Lower leg skin (tissue), 4 donors: ENCODE measurements at regions not wholly inside any gene's neighbourhood (a gene's known extent, or its start where the extent isn't known, plus 50 kb on each side); places are given as distances from the start of the nearest gene placed in this dataset.
A peak's percentile ranks its signal among the peaks of the same experiment; 100 is the strongest.

Experiments used
- DNase-seq, 2 donors: peaks; one replicate each; pipeline ENCODE4 v3.0.0-alpha.2; 2019; ENCODE audit warnings: low spot score in 2 of 2
- H3K4me3 ChIP-seq: fragments of 200-600 bp; sonication (generic); 2 replicates; pipeline ENCODE4 v1.5.1; 2017; ENCODE audit warnings: mild to moderate bottlenecking, low read depth; ENCODE audit not compliant: poor library complexity, severe bottlenecking
- POLR2A ChIP-seq, 2 donors: fragments of 450-650 bp; IDR thresholded peaks; one replicate each; pipeline ENCODE4 v1.6.1; 2016 to 2017; ENCODE audit warnings: antibody characterized with exemption in 2 of 2, mild to moderate bottlenecking in 1 of 2, moderate library complexity in 1 of 2
- WGBS, 2 donors: methylation state at CpG; one replicate each; pipeline ENCODE4 v1.1.5; 2018; 5-methylcytosine and 5-hydroxymethylcytosine counted together
- intact Hi-C: fragments of 100-400 bp; cut with DNase I; formaldehyde crosslinking; loops from one replicate; pipeline ENCODE4 v1.15.0; 2023; ENCODE audit warnings: low total_unique reads
- TF ChIP-seq, protein P1 (sequence below), 3 donors: fragments of 450-650 bp; IDR thresholded peaks; one replicate each; pipeline ENCODE4 v1.5.1; 2016; ENCODE audit warnings: antibody characterized with exemption in 3 of 3, mild to moderate bottlenecking in 3 of 3, moderate library complexity in 2 of 3

DNA sequence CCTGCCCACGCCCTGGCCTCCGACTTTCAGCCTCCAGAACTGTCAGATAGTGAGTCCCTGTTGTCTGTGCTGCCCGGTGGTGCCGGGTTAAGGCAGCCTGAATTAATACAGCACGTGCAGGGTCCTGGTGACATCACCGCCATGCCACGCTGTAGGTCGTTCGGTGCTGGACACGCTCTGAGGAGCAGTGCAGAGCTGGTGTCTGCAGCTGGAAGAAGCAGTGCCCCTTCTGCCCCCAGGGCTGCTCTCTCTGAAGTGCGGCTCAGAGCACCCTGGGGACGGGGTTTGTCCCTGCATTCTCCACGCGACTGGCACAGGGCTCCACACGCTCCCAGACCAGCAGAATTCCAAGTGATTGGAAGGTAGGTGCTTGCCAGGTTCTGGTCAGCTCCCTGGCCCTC is 831.5 kb downstream of the TBC1D22A start:
- intact Hi-C loops: no loop called here
- no peak overlapping the region for H3K4me3 ChIP-seq
- 81% methylated on average over 14 to 15 of the region's 15 CpGs for WGBS, 2 donors
- DNase-seq: peak in 1 of 2 donors; percentile 76
- TF ChIP-seq POLR2A (IDR thresholded peaks at IDR 0.05): no peak
- TF ChIP-seq, protein P1, sequence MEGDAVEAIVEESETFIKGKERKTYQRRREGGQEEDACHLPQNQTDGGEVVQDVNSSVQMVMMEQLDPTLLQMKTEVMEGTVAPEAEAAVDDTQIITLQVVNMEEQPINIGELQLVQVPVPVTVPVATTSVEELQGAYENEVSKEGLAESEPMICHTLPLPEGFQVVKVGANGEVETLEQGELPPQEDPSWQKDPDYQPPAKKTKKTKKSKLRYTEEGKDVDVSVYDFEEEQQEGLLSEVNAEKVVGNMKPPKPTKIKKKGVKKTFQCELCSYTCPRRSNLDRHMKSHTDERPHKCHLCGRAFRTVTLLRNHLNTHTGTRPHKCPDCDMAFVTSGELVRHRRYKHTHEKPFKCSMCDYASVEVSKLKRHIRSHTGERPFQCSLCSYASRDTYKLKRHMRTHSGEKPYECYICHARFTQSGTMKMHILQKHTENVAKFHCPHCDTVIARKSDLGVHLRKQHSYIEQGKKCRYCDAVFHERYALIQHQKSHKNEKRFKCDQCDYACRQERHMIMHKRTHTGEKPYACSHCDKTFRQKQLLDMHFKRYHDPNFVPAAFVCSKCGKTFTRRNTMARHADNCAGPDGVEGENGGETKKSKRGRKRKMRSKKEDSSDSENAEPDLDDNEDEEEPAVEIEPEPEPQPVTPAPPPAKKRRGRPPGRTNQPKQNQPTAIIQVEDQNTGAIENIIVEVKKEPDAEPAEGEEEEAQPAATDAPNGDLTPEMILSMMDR (IDR thresholded peaks at IDR 0.05): no peak

DNA sequence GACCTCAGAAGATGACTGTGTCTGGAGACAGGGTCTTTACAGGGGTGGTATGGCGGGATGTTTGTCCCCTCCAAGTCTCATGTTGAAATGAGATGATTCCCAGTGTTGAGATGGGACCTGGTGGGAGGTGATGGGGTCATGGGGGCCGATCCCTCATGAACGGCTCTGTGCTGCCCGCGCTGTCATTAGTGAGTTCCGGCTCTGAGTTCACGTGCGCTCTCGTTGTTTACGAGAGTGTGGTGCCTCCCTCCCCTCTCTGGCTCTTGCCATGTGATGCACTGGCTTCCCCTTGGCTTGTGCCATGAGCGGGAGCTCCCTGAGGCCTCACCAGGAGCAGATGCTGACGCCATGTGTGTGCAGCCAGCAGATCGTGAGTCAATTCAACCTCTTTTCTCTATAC is 830.8 kb downstream of the TBC1D22A start:
- no peak for TF ChIP-seq POLR2A (IDR thresholded peaks at IDR 0.05)
- TF ChIP-seq, protein P1 (IDR thresholded peaks at IDR 0.05): no peak
- intact Hi-C loops: no loop called here
- 87 to 93% methylated on average over 12 to 13 of the region's 13 CpGs for WGBS, 2 donors
- peak in 1 of 2 donors; percentile 78 for DNase-seq
- no peak overlapping the region for H3K4me3 ChIP-seq

DNA sequence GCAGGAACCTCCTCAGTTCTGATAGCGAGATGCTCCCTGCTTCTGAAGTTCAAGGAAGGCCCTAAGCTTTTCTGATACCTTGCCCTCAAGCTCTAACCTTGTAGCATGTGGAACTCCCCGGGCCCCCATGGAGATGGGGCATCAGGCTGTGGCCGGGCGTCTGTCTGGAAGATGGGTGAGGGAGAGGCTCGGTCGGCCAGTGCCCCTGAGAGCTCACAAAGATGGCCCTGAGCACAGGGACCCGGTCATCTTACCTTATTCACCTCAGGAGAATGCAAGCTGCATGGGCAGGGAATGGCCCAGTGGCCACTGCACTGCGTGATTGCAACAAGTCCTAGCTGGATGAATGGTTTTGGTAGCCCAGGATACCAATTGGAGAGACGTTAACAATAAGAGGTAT is 830.3 kb downstream of the TBC1D22A start:
- intact Hi-C loops: no loop called here

DNA sequence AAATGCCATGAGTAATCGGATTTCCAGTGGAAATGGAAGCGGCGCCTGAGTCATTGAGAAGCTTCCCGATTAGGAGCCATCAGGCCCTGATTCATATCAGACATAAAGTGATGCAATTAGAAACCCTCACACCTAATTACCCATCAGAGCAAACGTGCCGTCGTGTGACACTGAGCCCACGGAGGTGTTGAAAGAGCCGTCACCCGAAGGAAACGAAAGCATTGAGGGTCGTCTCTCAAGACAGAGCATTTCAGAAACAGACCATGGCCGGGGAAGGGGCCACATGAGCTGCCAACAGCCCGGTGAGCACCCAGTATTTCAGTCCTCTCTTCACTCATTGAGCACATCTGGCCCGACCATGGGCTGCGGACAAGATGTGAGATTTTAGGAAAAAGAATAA is 829.3 kb downstream of the TBC1D22A start:
- TF ChIP-seq POLR2A (IDR thresholded peaks at IDR 0.05): no peak
- TF ChIP-seq, protein P1 (IDR thresholded peaks at IDR 0.05): no peak
- 77 to 84% methylated on average over 16 of the region's 16 CpGs for WGBS, 2 donors
- intact Hi-C loops: no loop called here
- no peak overlapping the region for H3K4me3 ChIP-seq
- peak in 1 of 2 donors; percentile 31 for DNase-seq

More for the DNA sequence above, 830.3 kb downstream of the TBC1D22A start:
- 86 to 93% methylated on average over 9 of the region's 9 CpGs for WGBS, 2 donors
- peak in 1 of 2 donors; percentile 75 for DNase-seq
- H3K4me3 ChIP-seq: no peak overlapping the region
- TF ChIP-seq, protein P1 (IDR thresholded peaks at IDR 0.05): no peak
- TF ChIP-seq POLR2A (IDR thresholded peaks at IDR 0.05): no peak

DNA sequence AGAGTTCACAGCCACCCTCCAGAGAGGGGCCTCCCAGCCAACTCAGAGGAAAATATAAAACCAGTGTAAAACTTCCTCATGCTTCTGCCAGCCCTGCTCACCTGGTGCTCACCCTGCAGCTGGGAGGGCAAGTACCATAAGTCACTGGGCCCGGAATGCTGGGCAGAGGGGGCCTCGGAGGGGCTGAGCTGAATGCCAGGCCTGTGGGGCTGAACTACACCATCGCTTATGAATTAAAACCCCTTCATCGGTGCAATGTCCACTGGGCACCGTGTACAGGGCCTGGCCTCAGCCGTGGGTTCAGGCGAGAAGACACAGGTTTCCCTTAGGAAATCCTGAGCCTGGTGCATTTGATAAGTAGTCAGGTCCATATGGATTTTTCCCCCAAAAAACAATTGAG is 828.6 kb downstream of the TBC1D22A start:
- H3K4me3 ChIP-seq: no peak overlapping the region
- peak in 1 of 2 donors; percentile 77 for DNase-seq
- intact Hi-C loops: no loop called here
- WGBS, 2 donors: 95 to 96% methylated on average over 7 of the region's 7 CpGs
- TF ChIP-seq, protein P1 (IDR thresholded peaks at IDR 0.05): no peak
- TF ChIP-seq POLR2A (IDR thresholded peaks at IDR 0.05): no peak
